GM21526 (cell line): ENCODE measurements at regions not wholly inside any gene's neighbourhood (a gene's known extent, or its start where the extent isn't known, plus 50 kb on each side); places are given as distances from the start of the nearest gene placed in this dataset.

ENCODE experiments used
- ATAC-seq: cut with Tn5 transposase; IDR thresholded peaks from one replicate; pipeline ENCODE4 v1.9.1; 2021; ENCODE audit warnings: moderate library complexity; ENCODE audit not compliant: unreplicated experiment, low FRiP score

DNA sequence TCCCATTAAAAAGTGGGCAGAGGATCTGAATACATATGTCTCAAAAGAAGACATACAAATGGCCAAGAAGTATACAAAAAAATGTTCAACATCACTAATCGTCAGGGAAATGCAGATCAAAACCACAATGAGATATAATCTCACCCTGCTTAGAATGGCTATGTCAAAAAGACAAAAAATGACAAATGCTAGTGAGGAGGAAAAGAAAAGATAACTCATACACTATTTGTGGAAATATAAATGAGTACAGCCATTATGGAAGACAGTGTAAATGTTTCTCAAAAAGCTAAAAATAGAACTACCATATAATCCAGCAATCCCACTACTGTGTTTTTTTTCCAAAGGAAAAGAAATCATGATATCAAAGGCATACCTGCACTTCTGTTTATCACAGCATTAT is 450.7 kb downstream of the EFNA5 start:
- no peak for ATAC-seq

- ATAC-seq = no peak
Observed at GRCh38 chr5:107218457-107219193, 452.1 kb downstream of the EFNA5 start.

GRCh38 chr5:107217721-107218130 is 453.0 kb downstream of the EFNA5 start:
- ATAC-seq = no peak

GRCh38 chr5:107216587-107216986 is 454.1 kb downstream of the EFNA5 start:
- ATAC-seq = no peak

- ATAC-seq = no peak
Observed at GRCh38 chr5:107215611-107216010, 455.1 kb downstream of the EFNA5 start.

- ATAC-seq = no peak
Observed at GRCh38 chr5:107213025-107213424, 457.7 kb downstream of the EFNA5 start.

- no peak for ATAC-seq
Observed at GRCh38 chr5:107211630-107212029, 459.1 kb downstream of the EFNA5 start.

DNA sequence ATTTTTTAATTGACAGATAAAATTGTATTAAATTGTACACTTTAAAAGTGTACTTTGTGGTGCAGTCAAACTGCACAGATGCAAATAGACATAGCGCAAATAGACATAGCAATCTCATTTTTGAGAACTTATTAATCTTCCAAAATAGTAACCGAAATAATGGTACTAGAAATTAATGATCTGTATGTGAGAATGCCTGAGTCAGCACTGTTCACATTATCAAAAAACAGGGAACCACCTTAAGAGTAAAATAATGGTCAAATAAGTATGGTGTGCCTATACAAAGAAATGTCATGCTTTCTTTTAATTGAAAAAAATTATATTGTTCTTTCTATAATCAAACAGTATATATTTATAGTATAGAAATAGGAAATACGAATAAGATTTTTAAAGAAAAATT is 461.9 kb downstream of the EFNA5 start:
- no peak for ATAC-seq

GRCh38 chr5:107204413-107204812 is 466.3 kb downstream of the EFNA5 start:
- ATAC-seq = no peak

DNA sequence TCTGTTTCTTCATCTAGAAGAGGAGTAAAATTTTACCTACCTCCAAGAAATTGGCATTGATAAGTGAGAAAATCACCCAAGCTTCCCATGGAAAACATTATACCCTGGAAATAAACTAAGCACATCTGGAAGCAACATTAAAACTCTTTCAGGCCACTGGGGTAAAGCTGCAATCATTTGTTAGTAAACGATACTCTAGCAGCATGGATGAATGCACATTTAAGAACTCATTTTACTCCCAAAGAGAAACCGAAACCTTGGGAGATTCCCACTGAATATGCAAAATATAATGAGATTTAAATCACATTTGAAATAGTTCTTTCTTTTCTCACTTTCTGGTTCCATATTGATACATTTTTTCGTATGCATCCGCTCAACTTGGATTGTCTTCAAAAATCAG is 467.5 kb downstream of the EFNA5 start:
- no peak for ATAC-seq

GRCh38 chr5:107199756-107200155 is 471.0 kb downstream of the EFNA5 start:
- ATAC-seq = no peak

- ATAC-seq = no peak
Observed at GRCh38 chr5:107196500-107197059, 474.2 kb downstream of the EFNA5 start.

- ATAC-seq = no peak
Observed at GRCh38 chr5:107195890-107196395, 474.8 kb downstream of the EFNA5 start.

DNA sequence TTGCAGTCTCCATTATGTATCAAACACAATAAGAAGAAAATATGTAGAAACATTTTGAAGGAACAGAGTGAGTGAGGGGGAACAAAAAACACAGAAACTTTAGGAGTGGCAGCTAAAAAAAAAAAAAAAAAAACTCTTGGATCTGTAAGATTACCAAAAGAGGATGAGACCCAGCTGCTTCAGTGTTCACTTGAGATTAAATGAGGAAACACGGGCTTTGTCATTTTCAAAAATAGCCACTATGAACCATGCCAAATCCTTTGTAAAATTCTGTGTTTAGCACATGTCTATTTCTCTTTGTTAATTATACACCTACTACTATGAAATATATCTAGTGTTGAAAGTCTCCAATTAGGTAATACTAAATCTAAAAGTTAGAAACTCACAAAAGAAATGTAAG is 485.9 kb downstream of the EFNA5 start:
- no peak for ATAC-seq

DNA sequence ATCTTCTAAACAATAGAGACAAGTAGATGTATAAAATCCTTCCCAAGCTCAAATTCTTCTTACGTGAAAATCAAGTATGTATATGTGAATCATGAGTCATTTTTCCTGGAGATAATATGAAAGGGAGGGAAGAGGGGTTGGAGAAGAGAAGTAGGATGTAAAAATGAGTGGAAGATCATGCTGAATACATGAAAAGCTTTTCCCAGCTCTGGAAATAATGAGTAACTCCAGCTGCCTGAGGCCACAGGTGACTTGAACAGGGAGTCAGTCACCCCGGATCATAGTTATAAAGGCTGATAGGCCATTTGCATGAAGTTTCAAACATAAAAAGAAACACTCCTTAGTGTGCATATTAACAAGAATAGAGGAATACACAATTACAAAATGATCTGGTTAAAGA is 486.7 kb downstream of the EFNA5 start:
- no peak for ATAC-seq

- ATAC-seq = no peak
Observed at GRCh38 chr5:107170620-107171019, 500.1 kb downstream of the EFNA5 start.

GRCh38 chr5:107169867-107170266 is 500.9 kb downstream of the EFNA5 start:
- no peak for ATAC-seq

DNA sequence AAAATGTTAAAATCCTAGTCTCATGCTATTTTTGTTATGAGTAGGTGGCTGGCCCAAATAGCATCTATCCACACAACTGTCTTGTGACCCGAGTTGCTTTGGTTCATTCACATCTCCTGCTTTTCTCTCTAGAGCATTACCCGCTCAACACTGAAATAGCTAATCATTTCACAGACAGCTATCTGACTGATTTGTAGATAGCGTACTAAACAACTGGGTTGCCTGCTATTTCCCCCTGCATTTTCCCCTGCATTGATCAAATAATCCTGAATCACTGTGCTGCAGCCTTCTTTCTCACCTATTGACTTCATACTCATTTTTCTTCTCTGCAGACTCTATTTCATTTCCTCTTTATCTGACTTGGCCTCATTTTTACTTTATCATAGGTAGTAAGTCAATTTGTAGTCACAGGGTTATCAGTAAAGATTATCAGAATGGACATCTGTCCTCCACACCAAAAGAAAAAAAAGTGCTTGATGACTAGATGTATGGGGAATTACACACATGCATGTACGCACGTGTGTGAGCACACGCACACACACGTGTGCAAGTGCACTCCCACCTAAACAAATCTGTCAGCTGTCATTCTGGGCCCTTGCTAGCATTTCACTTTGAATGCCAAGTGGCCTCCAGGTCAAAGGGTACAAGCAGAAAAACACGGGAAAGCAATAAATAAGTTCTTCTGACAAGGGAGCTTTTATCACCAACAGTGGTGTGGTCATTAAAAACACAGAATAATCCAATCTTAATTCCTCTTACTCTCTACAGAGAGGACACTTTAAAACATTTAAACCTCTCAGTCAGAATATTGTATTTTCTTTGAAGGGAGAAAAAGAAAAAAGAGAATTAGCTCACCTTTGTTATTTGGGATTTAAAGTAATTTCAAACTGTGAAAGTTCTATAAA is 501.6 kb downstream of the EFNA5 start:
- no peak for ATAC-seq

- no peak for ATAC-seq
Observed at GRCh38 chr5:107168086-107168485, 502.7 kb downstream of the EFNA5 start.

DNA sequence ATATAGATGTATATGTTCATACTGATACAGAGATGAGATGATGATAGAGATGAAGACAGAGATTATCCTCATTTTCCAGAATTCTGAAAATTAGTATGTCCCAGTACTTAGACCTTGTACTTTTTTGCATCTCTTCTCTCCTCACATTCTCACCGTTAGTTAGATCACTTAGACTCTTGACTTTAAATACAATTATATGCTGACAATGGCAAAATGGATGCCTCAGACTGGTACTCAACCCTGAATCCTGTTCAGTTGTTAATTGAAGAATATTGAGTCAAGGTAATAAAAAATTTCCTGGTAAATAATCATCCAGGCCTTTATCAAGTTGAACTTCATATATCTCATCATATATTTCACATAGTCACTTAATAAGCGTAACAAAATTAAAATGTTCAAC is 505.4 kb downstream of the EFNA5 start:
- ATAC-seq = no peak

GRCh38 chr5:107157809-107158208 is 512.9 kb downstream of the EFNA5 start:
- no peak for ATAC-seq
